NCI-H1417 treated with DMSO at 0.1 percent for 48 hours (cell line): ENCODE measurements at regions not wholly inside any gene's neighbourhood (a gene's known extent, or its start where the extent isn't known, plus 50 kb on each side); places are given as distances from the start of the nearest gene placed in this dataset.
"Not testable (repeated sequence)": the region's sequence is repeated elsewhere in the genome, so short reads cannot be mapped to it uniquely, and the experiment has no call there.

Experiments used
- DNase-seq: peaks from one replicate; lab custom pipeline; 2025; lab: John Stamatoyannopoulos, UW

GRCh38 chr10:70990156-70990555 lies 101.8 kb upstream of the PCBD1 start:
- DNase-seq, result not testable (repeated sequence)

GRCh38 chr10:70990681-70991080 lies 102.3 kb upstream of the PCBD1 start:
- no peak for DNase-seq

- DNase-seq, result no peak
These were observed 103.1 kb upstream of the PCBD1 start for GRCh38 chr10:70991140-70992124.

- no peak for DNase-seq
These were observed 104.1 kb upstream of the PCBD1 start for GRCh38 chr10:70992436-70992835.

GRCh38 chr10:70993051-70993450 lies 104.7 kb upstream of the PCBD1 start:
- DNase-seq, result no peak

- no peak for DNase-seq
These were observed 108.2 kb upstream of the PCBD1 start for GRCh38 chr10:70996549-70996948.

- no peak for DNase-seq
These were observed 108.9 kb upstream of the PCBD1 start for GRCh38 chr10:70997236-70997635.

- no peak for DNase-seq
These were observed 109.7 kb upstream of the PCBD1 start for GRCh38 chr10:70998086-70998485.

- DNase-seq, result no peak
These were observed 113.1 kb upstream of the PCBD1 start for GRCh38 chr10:71001470-71001869.

- DNase-seq, result no peak
These were observed 116.1 kb upstream of the PCBD1 start for GRCh38 chr10:71004176-71005075.

- no peak for DNase-seq
These were observed 117.3 kb upstream of the PCBD1 start for GRCh38 chr10:71005337-71006305.

- no peak for DNase-seq
These were observed 118.1 kb upstream of the PCBD1 start for GRCh38 chr10:71006506-71006905.

- DNase-seq, result no peak
These were observed 119.2 kb upstream of the PCBD1 start for GRCh38 chr10:71007516-71007915.

- DNase-seq, result no peak
These were observed 119.8 kb upstream of the PCBD1 start for GRCh38 chr10:71008150-71008549.

GRCh38 chr10:71009126-71009525 lies 120.8 kb upstream of the PCBD1 start:
- DNase-seq, result no peak

- DNase-seq, result no peak
These were observed 122.4 kb upstream of the PCBD1 start for GRCh38 chr10:71010730-71011129.

- DNase-seq, result no peak
These were observed 122.8 kb upstream of the PCBD1 start for GRCh38 chr10:71011141-71011540.

- no peak for DNase-seq
These were observed 125.8 kb upstream of the PCBD1 start for GRCh38 chr10:71014021-71014805.

GRCh38 chr10:71015674-71016073 lies 127.3 kb upstream of the PCBD1 start:
- no peak for DNase-seq

GRCh38 chr10:71020061-71020460 lies 131.7 kb upstream of the PCBD1 start:
- DNase-seq, result not testable (repeated sequence)

GRCh38 chr10:71021402-71021801 lies 133.0 kb upstream of the PCBD1 start:
- DNase-seq, result no peak
